Hepatocyte (in vitro differentiated cells): ENCODE measurements at regions not wholly inside any gene's neighbourhood (a gene's known extent, or its start where the extent isn't known, plus 50 kb on each side); places are given as distances from the start of the nearest gene placed in this dataset.

Source experiments
- DNase-seq: peaks from one replicate; pipeline ENCODE4 v3.0.0-alpha.2; 2016; ENCODE audit warnings: low spot score
- H2AFZ ChIP-seq: fragments of 200-600 bp; sonication (generic); 2 replicates; pipeline ENCODE4 v1.6.0; 2016; ENCODE audit warnings: antibody characterized with exemption, mild to moderate bottlenecking
- H3K27ac ChIP-seq: fragments of 200-600 bp; sonication (generic); 2 replicates; pipeline ENCODE4 v1.5.1; 2016; ENCODE audit warnings: mild to moderate bottlenecking
- H3K27me3 ChIP-seq: fragments of 200-600 bp; sonication (generic); 2 replicates; pipeline ENCODE4 v1.6.1; 2016
- H3K36me3 ChIP-seq: fragments of 200-600 bp; sonication (generic); replicated peaks from 2 replicates; pipeline ENCODE4 v1.5.1; 2016; ENCODE audit warnings: low read depth; ENCODE audit not compliant: insufficient read depth
- H3K4me1 ChIP-seq: fragments of 200-600 bp; sonication (generic); 2 replicates; pipeline ENCODE4 v1.5.1; 2016; ENCODE audit warnings: mild to moderate bottlenecking, moderate library complexity; ENCODE audit not compliant: insufficient read depth
- H3K4me2 ChIP-seq: fragments of 200-600 bp; sonication (generic); 2 replicates; pipeline ENCODE4 v1.6.0; 2016
- H3K4me3 ChIP-seq: fragments of 200-600 bp; sonication (generic); 2 replicates; pipeline ENCODE4 v1.5.1; 2016; ENCODE audit warnings: mild to moderate bottlenecking
- H3K79me2 ChIP-seq: fragments of 200-600 bp; sonication (generic); 2 replicates; pipeline ENCODE4 v1.6.0; 2017; ENCODE audit warnings: mild to moderate bottlenecking
- H3K9me2 ChIP-seq: fragments of 200-600 bp; sonication (generic); replicated peaks from 2 replicates; pipeline ENCODE4 v1.6.0; 2017; ENCODE audit warnings: mild to moderate bottlenecking; ENCODE audit not compliant: insufficient read depth
- H3K9me3 ChIP-seq: fragments of 200-600 bp; sonication (generic); 2 replicates; pipeline ENCODE4 v1.5.1; 2016; ENCODE audit warnings: low read depth, mild to moderate bottlenecking
- H4K20me1 ChIP-seq: fragments of 200-600 bp; sonication (generic); 2 replicates; pipeline ENCODE4 v1.6.0; 2016; ENCODE audit warnings: mild to moderate bottlenecking; ENCODE audit not compliant: insufficient read depth, poor library complexity, severe bottlenecking
- EZH2 ChIP-seq: fragments of 200-600 bp; sonication (generic); IDR thresholded peaks from 2 replicates; pipeline ENCODE4 v1.6.1; 2016; ENCODE audit warnings: antibody characterized with exemption, mild to moderate bottlenecking, borderline replicate concordance
- EZH2phosphoT487 ChIP-seq: fragments of 200-600 bp; sonication (generic); IDR thresholded peaks from one replicate; pipeline ENCODE4 v1.6.1; 2018; ENCODE audit warnings: antibody characterized with exemption, mild to moderate bottlenecking, low read depth, moderate library complexity; ENCODE audit not compliant: unreplicated experiment, severe bottlenecking
- WGBS: methylation state at CpG from one replicate; pipeline ENCODE4 v1.1.6; 2016; ENCODE audit warnings: low lambda C conversion rate; ENCODE audit errors: missing lambda C conversion rate; 5-methylcytosine and 5-hydroxymethylcytosine counted together
- TF ChIP-seq, protein P1 (sequence below): fragments of 200-600 bp; sonication (generic); IDR thresholded peaks from 2 replicates; pipeline ENCODE4 v1.5.1; 2016; ENCODE audit warnings: antibody characterized with exemption, mild to moderate bottlenecking; ENCODE audit not compliant: poor library complexity

DNA sequence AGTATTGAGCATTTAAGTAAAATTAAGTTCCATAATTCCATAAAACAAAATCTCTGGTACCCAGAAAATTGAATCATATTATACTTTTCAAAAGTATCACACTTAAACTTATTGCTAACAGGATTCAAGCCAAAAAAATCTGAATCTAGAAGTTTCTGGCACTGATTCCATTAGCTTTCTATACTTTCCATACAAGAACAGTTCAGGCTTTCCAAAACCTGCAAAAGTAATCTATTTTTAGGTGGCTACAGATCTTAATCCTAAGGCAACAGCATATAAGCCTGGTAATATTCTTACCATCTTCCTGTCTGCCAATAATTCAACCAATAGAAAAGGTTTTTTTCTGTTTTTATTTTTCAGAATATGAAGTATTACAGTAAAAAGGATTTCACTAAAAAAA, 185.0 kb downstream of the CRPPA start:
- Histone ChIP-seq H4K20me1 (no peaks in the 10 kb centered on the region), H3K9me3 (no peaks in the 10 kb centered on the region), H3K36me3 (no peaks in the 10 kb centered on the region), H3K4me1 (no peaks in the 10 kb centered on the region), H3K9me2 (no peaks in the 10 kb centered on the region), H3K27me3 (no peaks in the 10 kb centered on the region), H3K27ac (no peak overlapping the region), H3K4me3 (no peak overlapping the region), H2AFZ (no peak overlapping the region), H3K4me2 (no peak overlapping the region), H3K79me2 (no peaks in the 10 kb centered on the region)
- TF ChIP-seq EZH2phosphoT487 = no peak
- TF ChIP-seq EZH2 = no peak
- TF ChIP-seq, protein P1, sequence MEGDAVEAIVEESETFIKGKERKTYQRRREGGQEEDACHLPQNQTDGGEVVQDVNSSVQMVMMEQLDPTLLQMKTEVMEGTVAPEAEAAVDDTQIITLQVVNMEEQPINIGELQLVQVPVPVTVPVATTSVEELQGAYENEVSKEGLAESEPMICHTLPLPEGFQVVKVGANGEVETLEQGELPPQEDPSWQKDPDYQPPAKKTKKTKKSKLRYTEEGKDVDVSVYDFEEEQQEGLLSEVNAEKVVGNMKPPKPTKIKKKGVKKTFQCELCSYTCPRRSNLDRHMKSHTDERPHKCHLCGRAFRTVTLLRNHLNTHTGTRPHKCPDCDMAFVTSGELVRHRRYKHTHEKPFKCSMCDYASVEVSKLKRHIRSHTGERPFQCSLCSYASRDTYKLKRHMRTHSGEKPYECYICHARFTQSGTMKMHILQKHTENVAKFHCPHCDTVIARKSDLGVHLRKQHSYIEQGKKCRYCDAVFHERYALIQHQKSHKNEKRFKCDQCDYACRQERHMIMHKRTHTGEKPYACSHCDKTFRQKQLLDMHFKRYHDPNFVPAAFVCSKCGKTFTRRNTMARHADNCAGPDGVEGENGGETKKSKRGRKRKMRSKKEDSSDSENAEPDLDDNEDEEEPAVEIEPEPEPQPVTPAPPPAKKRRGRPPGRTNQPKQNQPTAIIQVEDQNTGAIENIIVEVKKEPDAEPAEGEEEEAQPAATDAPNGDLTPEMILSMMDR = no peak
- no peak for DNase-seq

GRCh38 chr7:16235147-16236114, 185.9 kb downstream of the CRPPA start:
- no peak for DNase-seq
- H3K27ac ChIP-seq = no peak overlapping the region
- H3K79me2 ChIP-seq = no peaks in the 10 kb centered on the region
- H3K9me2 ChIP-seq = no peaks in the 10 kb centered on the region
- H3K4me1 ChIP-seq = no peaks in the 10 kb centered on the region
- WGBS = 76% methylated on average over 5 of the region's 5 CpGs
- H3K36me3 ChIP-seq = no peaks in the 10 kb centered on the region
- no peaks in the 10 kb centered on the region for H3K27me3 ChIP-seq
- H3K4me3 ChIP-seq = no peak overlapping the region
- no peaks in the 10 kb centered on the region for H3K9me3 ChIP-seq
- TF ChIP-seq EZH2 = no peak
- no peak for TF ChIP-seq EZH2phosphoT487
- TF ChIP-seq, protein P1 = no peak
- H4K20me1 ChIP-seq = no peaks in the 10 kb centered on the region
- H3K4me2 ChIP-seq = no peak overlapping the region
- no peak overlapping the region for H2AFZ ChIP-seq

- Histone ChIP-seq H3K4me3 (no peak overlapping the region), H3K27ac (no peak overlapping the region), H4K20me1 (no peaks in the 10 kb centered on the region), H3K4me1 (no peaks in the 10 kb centered on the region), H3K9me3 (peaks cover 3% of the 10 kb centered on the region), H3K79me2 (no peaks in the 10 kb centered on the region), H2AFZ (no peak overlapping the region), H3K36me3 (no peaks in the 10 kb centered on the region), H3K27me3 (no peaks in the 10 kb centered on the region), H3K9me2 (no peaks in the 10 kb centered on the region), H3K4me2 (no peak overlapping the region)
- no peak for DNase-seq
- TF ChIP-seq, protein P1 = no peak
- no peak for TF ChIP-seq EZH2
- 44% methylated on average over 2 of the region's 2 CpGs for WGBS
Measured at GRCh38 chr7:16234493-16235146, 186.7 kb downstream of the CRPPA start.
